ENCODE measurements at regions not wholly inside any gene's neighbourhood (a gene's known extent, or its start where the extent isn't known, plus 50 kb on each side); places are given as distances from the start of the nearest gene placed in this dataset.

GRCh38 chr3:44018926-44019325 is 222.8 kb upstream of the TOPAZ1 start:
- no peak overlapping the region for H3K4me2 ChIP-seq (ENCODE audit: control insufficient read depth, insufficient read depth)
- H2AFZ ChIP-seq (ENCODE audit: control insufficient read depth, low read depth, low read length): no peak overlapping the region
- TF ChIP-seq NR2C1 (IDR thresholded peaks at IDR 0.05): no peak
- TF ChIP-seq NFYA (IDR thresholded peaks at IDR 0.05; ENCODE audit: borderline replicate concordance, low read depth, low read length): no peak
- TF ChIP-seq E2F4 (IDR thresholded peaks at IDR 0.05; ENCODE audit: low read depth, low read length): no peak
- TF ChIP-seq SRF (IDR thresholded peaks at IDR 0.05; ENCODE audit: low read depth in 2 of 2, low read length in 2 of 2): no peak
- no peak for TF ChIP-seq PAX5 (IDR thresholded peaks at IDR 0.05; ENCODE audit: borderline replicate concordance, low read depth, low read length)
- no peak for TF ChIP-seq KLF5 (IDR thresholded peaks at IDR 0.05; ENCODE audit: partially characterized antibody)
- no peak for TF ChIP-seq RFX5 (IDR thresholded peaks at IDR 0.05; ENCODE audit: low read depth, low read length)
- TF ChIP-seq MYB (IDR thresholded peaks at IDR 0.05; ENCODE audit: borderline replicate concordance, low read depth, low read length): no peak
- TF ChIP-seq EP300 (IDR thresholded peaks at IDR 0.05; ENCODE audit: borderline replicate concordance in 1 of 2, control insufficient read depth in 1 of 2, low read depth in 2 of 2, low read length in 2 of 2): no peak
- TF ChIP-seq CEBPB (IDR thresholded peaks at IDR 0.05; ENCODE audit: borderline replicate concordance in 1 of 2, low read depth in 2 of 2, low read length in 2 of 2): no peak
- TF ChIP-seq ZNF592 (IDR thresholded peaks at IDR 0.05): no peak
- TF ChIP-seq JUND (IDR thresholded peaks at IDR 0.05; ENCODE audit: low read depth, low read length): no peak
- TF ChIP-seq MAX (IDR thresholded peaks at IDR 0.05; ENCODE audit: low read depth, low read length): no peak
- no peaks in the 10 kb centered on the region for H4K20me1 ChIP-seq (ENCODE audit: control insufficient read depth, insufficient read depth)
- DNase-seq (ENCODE audit: low read depth, low spot score) (no peak), ATAC-seq (no peak), FAIRE-seq (no peak)
- ChIA-PET SMC1A (ENCODE audit: uncharacterized antibody, unreplicated experiment) (interaction anchor here (0.9 to 4.1 kb wide), 13 partner anchors 10 to 96 kb away, joined by 3 to 17 read pairs (median 4); no protein-coding TSS in a partner anchor), POLR2A (interaction anchor here (1.1 kb wide), 2 partner anchors 13 to 17 kb away, joined by 3 to 4 read pairs; no protein-coding TSS in a partner anchor), RAD21 (ENCODE audit: unreplicated experiment) (no interaction called here), CTCF (interaction anchor here (1.2 to 2.3 kb wide), 5 partner anchors 11 to 58 kb away, joined by 3 to 8 read pairs (median 5); no protein-coding TSS in a partner anchor)
- intact Hi-C loops (cut with micrococcal nuclease; ENCODE audit: unreplicated experiment) (no loop called here), in situ Hi-C loops (cut with MboI) (no loop called here)
- no peak overlapping the region for H3K27ac ChIP-seq (ENCODE audit: control insufficient read depth, insufficient read depth)
- H3K27me3 ChIP-seq (replicated peaks in 1 of 2; ENCODE audit: control insufficient read depth in 2 of 2, insufficient read depth in 2 of 2, low read length in 1 of 2): no peaks in the 10 kb centered on the region
- WGBS (ENCODE audit: insufficient coverage, insufficient replicate concordance, low lambda C conversion rate, missing lambda C conversion rate): 70% methylated on average over 9 of the region's 9 CpGs
- no TSS peak for BruUV-seq (replicated peaks)
- H3K9me3 ChIP-seq (replicated peaks; ENCODE audit: control insufficient read depth, insufficient read depth, low read length): no peaks in the 10 kb centered on the region
- no peak overlapping the region for H3K4me3 ChIP-seq
- no peaks in the 10 kb centered on the region; a peak in 1 of 4 replicates for H3K36me3 ChIP-seq (ENCODE audit: control insufficient read depth in 2 of 2, insufficient read depth in 2 of 2, low read length in 1 of 2)
- no peaks in the 10 kb centered on the region; the same call in 1 of the 2 replicates for H3K4me1 ChIP-seq (ENCODE audit: control insufficient read depth, insufficient read depth, low read length)
- H3K9ac ChIP-seq (ENCODE audit: control insufficient read depth, insufficient read depth, low read length): no peak overlapping the region
- H3K79me2 ChIP-seq (ENCODE audit: control insufficient read depth, insufficient read depth, low read length): peaks cover 19% of the 10 kb centered on the region
